ENCODE measurements at regions not wholly inside any gene's neighbourhood (a gene's known extent, or its start where the extent isn't known, plus 50 kb on each side); places are given as distances from the start of the nearest gene placed in this dataset.
"Not testable (repeated sequence)": the region's sequence is repeated elsewhere in the genome, so short reads cannot be mapped to it uniquely, and the experiment has no call there.

DNA sequence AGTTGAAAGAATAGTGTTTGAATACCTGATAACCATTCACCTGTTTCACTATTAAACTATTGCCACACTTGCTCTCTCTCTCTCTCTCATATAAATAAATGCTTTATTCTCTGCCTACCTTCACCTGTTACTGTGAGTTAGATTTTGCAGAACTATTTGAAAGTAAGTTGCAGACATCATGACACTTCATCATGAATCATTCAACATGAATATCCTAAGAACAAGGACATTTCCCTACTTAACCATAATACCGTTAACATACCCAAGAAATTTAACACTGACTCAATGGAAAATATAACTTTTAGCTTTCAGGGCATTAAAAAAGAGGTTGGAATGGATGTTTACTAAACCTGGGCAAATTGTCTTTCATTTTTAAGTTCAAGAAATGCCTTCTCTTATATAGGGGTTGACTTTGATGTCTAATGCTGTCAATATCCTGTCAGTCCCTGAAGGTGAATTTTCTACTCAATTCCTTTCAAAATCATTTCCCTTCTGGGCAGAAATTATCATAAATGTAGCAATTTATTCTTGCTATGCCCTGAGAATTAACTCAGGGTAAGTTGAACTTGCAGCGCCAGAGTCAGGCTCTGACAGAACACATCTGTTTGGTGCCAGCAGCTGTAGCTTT is 582.6 kb upstream of the TLE4 start:
- DNase-seq: no peak

DNA sequence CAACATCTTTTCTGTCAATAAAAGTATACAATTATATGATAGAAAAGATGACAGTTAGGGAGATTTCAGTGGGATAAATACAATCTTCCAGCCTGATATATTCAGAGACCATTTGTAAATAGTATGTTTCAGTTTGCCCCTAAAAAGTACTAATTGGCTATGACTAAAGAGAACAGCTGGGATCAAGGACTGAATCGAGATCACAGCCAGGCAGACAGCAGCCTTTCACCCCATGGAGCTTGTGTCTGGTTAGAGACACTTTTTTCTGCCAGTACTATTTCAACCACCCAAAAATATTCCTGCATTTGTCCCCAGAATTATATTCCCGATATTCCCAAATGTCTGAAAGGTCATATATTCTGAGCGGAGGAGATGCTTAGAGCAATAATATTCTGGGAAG is 577.3 kb upstream of the TLE4 start:
- DNase-seq: no peak

DNA sequence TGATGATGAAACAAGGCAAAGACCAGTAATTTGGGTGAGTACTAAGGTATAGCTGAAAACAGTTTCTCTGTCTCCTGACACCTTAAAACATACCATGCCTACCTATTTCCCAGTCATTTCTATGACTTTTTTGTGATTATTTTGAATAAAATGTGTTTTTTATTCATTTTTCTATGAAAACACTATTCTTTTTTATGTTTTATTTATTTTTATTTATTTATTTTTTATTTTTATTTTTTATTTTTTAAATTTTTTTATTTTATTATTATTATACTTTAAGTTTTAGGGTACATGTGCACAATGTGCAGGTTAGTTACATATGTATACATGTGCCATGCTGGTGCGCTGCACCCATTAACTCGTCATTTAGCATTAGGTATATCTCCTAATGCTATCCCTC is 576.8 kb upstream of the TLE4 start:
- not testable (repeated sequence) for DNase-seq

DNA sequence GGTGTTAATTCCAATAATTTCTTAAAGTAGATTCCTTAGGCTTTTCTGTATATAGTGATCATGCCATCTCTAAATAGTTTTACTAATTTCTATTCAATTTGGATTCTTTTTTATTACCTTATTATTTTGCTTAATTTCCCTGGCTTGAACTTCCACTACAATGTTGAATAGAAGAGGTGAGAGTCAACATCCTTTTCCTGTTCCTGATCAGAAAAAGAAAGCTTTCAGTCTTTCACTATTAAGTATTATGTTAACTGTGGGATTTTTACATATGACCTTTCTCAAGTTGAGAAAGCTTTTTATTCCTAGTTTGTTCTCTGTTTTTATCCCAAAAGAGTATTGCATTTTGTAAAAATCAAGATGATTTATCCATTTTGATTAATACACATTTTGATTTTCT is 574.5 kb upstream of the TLE4 start:
- DNase-seq: no peak

DNA sequence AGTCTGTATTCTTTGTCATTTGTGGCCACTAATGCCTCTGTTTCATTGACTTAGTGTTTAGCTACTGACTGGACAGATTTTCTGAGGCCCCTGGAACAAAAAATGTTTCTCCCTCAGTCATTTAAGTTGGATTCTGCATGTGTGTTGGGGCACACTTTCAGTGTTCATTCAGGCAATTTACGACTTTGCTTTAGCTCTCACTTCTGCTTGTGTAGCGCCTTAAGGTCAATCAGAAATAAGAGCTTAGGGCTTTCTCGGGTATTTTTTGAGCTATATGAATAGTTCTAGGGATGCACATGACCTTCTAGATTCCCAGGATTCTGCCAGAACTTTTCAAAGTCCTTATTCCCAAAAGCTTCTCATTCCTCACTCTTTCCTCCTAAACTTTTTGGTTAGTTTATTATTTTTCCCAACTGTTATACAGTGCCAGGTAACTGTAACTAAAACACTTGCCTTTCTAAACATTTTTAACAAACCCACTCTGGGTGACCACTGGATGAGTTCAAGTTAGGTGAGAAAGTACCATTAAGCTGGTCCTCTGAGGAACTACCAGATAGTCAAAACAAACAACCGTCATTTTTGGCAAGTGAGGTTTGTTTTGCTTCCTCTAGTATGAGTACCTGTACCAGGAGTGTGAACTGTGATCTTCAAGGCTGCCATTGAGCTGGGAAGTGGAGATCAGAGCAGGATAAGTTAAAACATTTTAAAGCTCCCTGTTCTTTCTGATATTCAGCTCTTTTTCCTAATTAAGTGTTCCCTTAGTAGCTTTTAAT is 571.3 kb upstream of the TLE4 start:
- no peak for DNase-seq

DNA sequence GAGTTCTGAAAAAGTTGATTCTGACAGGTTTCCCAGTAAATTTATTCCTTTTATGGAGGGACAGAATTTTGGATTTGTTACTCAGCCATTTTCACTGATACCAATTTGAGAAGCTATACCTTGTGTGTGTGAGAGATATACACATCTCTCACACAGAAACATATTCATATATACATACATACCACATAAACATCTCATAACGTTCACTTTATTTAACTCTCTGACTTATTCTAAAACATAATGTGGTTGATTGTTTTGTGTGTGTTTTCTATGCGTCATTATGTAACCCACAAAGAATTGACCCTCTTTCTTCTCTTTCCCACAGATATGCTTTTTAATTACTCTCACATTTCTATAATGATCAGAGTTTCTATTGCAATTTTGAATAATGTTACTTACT is 570.8 kb upstream of the TLE4 start:
- DNase-seq: no peak

DNA sequence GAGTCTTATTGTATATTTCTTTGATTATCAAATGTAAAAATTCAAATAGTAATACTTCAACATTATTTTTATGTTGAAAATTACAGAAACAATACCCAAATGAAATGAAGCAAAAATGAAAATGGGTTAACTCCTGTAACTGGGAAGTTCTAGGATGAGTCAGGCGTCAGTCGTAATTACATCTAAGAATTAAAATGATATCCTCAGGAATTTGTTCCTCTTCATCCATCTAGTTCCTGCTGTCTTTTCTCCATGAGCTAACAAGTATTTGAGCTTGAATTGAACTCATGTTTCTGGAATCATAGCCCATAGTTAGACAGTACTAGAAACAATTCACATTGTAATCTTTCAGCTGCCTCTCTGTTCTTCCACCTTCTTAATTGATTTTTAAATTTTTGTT is 568.3 kb upstream of the TLE4 start:
- DNase-seq: no peak

DNA sequence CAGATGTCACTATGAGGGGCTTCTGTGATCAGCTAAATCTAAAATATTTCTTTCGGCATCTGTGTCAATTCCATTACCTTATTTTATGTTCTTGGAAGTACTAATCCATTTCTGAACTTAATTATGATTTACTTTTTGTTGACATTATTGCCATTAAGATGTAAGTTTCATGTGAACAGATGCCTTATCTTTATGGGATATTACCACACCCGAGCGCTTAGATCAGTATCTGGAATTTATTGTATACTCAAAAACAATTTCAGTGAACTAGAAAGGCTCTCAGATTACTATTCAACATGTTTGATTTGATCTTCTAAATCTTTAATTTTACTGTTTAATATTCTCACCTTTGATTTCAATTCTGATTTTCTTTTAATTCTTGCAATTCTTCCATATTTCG is 567.7 kb upstream of the TLE4 start:
- DNase-seq: no peak

DNA sequence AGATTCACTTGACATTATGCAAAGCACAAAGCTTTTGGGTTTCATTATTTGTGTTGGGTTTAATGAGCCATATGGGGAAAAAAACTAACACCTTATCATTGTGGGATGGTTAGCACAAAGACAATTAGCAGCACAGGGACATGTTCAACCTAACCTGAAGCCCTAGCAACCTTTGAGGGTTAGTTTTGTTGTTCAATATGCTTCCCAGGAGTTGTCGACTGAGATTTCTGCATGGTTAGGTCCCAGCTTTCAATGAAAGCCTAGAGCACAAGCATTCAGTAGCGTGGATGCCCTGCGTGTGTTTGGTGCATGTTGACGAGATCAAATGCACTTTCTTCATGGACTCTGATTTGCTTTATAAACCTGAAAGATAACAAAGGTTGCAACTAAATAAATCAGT is 565.2 kb upstream of the TLE4 start:
- no peak for DNase-seq

DNA sequence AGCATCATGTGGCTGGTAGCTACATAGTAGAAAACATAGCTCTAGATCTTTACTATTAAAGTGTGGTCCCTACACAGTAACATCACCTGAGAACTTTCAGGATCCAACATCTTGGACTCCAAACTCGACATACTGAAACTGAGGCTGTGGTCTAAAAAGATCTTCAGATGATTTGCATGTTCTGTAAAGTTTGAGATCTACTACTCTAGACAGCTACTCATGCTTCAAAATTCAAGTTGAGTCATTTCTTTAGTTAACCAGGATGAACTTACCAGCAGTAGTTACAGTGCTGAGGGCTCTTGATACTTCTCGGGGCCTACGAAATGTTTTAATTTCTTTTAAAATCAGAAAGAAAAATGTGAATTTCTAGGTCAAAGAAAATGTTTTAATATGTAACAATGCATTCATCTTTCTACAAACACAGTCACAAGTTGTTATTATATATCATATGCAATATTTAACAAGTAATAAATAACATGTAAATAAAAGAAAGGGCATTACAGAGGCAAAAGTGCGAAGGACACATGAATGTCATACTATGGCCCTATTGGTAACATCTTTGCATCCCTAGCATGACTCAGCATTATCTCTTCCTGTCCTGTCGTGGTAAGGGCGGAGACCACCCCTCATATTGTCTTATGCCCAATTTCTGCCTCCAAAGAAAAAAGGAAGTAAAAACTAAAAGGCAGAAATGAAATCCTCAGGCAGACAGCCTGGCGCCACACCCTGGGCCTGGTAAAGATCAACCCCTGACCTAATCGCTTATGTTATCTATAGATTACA is 563.9 kb upstream of the TLE4 start:
- no peak for DNase-seq

DNA sequence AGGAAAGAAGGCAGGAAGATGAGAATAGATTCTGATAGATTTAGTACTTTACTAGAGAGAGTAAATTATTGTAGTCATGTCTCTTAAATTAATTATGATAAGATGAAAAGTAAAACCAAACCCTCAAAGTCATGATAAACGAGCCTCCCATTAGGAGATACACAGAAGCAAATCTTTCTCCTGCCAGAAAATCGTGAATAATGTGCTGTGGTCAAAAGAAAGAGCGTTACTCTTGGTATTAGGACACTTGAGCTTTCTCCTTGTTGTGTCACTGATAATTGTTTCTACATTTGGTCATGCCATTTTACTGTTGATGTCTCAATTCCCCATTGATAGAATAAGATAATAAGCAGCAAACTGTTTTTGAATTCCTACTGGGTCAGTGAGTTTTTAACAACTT is 562.8 kb upstream of the TLE4 start:
- no peak for DNase-seq

DNA sequence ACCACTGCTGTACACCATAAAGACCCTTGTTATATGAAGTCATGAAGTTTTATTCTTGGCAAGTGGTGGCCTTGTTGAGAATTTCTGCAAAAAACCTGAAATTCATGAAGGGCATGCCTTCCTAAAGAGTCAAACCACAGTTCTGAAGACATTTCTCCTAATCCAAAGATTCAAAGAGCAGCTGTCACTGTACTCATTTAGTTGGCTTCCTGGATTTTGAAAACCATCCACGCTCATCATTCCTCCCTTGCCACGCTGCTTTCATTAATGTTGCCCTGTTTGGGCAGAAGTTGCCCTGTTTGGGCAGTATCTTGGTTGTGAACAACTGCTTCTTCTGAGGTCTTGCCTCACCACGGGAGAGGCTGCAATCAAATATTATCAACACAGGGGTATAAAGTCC is 560.3 kb upstream of the TLE4 start:
- DNase-seq: no peak

DNA sequence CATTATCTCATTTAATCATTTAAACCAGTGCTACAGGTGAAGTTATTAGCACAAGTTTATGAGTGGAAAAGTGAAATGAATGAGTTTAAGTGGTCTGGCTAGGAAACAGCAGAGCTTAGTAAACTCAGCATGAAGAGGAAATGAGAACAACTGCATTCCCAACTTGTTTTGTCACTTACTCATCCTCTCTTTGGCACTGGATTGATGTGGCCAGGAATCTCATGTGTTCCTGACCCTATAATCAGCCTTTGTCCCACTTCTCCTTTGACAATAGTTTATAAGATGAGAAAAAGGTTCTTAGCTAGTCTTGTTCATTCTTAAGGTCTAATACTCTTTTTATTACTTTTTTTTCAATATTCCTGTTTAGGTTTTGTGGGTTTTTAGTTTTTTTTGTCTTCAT is 559.2 kb upstream of the TLE4 start:
- no peak for DNase-seq

DNA sequence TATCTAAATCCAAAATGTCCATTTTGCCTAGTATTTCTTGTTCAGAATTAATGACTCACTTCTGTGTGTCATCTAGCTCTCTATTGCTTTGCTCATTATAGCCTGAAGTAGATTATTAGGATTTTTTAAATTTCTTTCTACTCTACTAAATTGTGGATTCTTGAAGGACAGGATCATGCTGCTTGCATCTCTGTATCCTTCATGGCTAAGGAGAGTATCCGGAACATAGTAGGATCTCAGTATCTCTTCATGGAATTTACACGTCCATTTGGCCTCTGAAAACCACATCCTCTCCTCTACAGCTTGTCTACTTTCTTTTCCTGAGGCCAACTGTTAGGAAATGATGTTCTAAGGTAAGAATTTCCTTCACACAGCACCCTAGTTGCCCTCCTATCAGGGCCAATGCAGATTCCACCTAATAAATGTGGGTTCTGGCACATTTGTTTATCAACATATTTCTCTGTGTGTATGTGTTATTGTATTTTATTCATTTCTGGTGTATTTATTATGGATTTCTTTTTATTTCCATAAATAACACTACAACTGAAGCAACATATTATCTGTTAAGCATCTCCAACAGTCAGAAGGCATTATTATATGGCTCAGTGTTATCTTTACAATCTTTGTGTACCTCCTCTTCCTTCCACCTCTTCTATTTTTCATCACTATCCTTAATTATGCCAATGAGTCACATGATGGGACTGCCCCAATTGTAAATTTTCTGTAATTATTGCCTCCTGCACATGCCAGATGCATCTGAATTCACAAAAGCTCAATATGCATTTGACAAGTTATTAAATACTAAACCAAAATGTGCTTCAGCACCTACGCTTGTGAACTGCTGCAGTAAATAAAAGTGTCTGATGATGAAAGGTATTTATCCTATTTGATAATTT is 557.8 kb upstream of the TLE4 start:
- no peak for DNase-seq

DNA sequence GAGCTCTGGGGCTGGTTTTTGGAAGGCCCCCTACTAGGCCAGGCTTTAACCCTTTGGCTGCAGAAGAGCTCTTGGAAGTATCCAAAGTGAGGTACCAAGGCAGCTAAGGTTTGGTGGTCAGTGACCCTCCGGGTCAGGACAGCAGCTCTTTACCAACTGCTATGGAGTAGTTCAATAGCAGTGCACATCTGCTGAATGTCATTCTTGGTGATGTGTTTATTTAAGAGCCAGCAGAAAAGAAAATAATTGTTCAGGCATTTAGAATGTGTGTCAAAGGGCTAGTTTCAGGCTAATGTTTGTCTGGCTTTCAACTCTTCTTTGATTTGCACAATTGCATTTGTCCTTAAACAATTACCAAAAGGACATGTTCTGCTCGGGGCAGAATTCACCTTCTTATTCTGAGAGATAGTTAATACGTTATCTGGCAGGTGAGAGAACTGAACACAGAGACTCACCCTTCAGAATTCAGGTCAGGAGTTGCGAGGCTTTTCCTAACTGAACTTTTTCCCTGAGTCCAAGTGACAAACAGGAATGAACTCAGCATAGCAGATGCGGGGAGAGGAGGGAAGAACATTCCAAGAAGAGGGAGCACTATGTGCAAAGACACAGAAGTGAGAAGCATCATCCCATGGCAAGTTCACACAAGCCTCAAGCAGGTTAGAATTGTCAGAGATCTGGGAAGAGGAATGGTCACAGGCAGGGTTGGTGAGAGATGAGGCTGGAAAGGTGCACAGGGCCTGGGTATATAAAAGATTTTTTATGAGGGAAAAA is 556.7 kb upstream of the TLE4 start:
- DNase-seq: no peak

DNA sequence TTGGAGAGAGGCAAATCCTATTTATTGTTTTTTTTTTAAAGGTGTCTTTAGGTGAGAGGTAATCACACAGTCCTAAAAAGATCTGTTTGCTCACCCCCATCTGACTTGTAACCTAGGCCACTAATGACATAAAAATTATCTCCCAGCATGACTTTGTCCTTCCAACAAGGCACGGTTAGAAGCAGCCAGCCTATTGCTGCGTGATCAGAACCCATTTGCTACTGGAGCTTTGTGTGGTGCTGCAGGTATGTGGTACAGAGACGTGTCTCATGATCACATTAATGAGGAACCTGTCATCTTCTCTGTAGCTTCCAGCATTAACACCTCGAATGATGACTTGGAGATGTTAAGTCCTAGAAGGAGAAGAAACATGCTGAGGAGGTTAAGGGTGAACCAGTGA is 555.8 kb upstream of the TLE4 start:
- no peak for DNase-seq

DNA sequence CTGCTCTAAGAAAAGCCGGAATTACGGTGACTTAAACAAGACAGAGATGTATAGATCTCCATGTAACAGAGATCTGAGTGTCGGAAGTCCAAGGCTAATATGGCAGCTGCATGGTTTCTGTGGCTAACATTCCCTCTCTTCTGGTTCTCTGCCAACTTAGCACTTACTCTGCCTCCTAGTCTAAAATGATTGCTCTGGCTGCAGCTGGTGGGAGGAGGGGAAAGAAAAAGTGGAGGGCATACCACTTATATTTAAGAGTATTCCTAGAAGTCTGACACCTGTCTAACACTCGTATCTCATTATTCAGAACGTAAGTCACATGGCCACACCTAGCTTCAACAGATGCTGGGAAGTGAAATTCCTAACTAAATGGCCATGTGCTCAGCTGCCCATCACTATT is 551.5 kb upstream of the TLE4 start:
- peak; percentile 16 for DNase-seq

DNA sequence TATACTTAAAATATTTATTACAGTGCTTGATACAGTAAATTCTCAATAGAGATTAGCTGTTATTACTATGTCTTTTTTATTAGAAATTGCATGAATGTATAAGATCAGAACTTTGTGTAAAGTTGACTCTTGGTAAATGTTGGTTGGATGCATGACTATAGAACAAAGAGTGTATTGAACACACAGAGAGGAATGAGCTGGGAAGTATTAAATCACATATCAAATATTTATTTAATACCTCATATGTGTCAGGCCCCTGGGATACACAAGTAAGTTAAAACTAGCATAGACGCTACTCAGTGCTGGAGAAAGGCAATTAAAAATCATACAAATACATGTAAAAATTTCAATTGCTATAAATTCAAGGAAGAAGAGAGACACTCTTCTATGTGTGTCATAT is 550.7 kb upstream of the TLE4 start:
- no peak for DNase-seq

DNA sequence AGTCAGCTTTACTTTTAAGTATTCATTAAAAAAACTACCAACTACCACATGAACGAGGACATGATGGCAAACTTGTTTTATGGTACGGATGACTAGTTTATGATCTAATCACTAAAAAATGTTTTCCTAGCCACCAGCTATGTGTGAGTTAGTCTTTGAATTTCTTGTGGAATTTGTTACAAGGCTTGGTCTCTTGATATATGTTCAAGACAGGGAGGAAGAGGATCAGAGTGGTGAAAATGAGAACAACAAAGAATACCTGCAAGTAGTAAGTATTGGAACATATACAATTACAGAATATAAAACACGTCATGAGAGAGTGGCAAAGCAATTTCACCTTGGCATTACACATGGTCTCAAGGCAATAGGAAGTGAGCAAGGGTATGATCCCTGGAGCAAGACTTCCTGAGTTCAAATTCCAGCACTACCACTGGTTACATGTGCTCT is 548.6 kb upstream of the TLE4 start:
- DNase-seq: no peak

DNA sequence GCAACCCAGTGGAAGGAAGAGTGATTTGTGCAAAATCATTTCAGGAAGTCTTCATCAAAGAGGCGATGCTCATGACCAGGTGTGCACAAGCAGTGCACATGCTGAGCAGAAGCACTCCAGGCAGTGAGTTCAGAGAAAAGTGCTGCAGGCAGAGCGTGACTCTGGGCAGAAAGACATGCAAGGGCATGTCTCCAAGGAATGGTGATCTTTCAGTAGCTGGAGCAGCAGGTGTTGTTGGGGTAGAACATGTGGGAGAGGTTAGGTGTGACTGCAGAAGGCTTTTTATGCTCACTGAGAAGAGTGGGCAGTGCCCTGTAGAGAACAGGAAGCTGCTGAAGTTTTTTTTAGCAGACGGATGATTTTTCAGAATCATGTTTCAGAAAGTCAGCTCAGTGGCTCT is 545.4 kb upstream of the TLE4 start:
- DNase-seq: peak; percentile 27

DNA sequence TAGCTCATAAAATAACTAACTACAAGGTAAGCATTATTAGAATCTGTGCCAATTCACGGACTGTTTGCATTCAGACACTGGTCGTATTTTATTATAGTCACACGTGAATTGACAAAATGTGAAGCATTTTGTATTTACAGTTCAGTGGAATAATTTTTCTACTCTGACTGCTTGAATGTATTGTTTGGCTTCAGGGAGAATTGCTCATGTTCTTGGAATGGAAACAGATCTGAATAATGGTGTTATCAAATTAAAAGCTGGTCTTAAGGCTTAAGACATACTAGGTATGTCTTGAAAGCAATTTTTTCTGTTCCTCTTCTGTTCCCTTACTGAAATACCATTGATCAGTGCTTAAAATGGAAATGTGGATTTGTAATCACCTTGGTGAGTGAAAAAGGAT is 543.7 kb upstream of the TLE4 start:
- DNase-seq: no peak

DNA sequence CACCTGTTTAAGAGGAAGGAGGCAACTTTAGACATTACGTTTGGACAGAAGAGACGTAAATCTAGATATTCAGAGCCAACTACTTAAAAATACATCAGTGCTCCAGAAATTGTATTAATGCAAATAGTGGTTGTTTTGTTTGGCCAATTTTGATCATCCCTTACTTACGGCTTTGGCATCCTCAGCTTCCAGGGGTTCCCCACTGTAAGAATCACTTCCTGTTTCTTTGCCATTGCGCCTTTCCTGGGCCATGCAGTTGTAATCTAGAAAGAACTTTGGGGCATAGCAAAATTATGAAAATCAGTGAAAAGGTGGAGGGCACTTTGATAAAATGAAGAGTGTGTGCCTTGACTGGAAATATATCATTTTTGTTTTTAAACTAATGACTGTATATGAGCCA is 537.2 kb upstream of the TLE4 start:
- no peak for DNase-seq

Measured in RPMI8226 (cell line).